Activated CD4-positive, alpha-beta T cell treated with anti-CD3 and anti-CD28 coated beads, Interleukin-2, amount 10 ng/mL, durations not matched to agents 24 days and 14 days (primary cell): ENCODE measurements at regions not wholly inside any gene's neighbourhood (a gene's known extent, or its start where the extent isn't known, plus 50 kb on each side); places are given as distances from the start of the nearest gene placed in this dataset.

ENCODE experiments used
- DNase-seq: peaks from one replicate; pipeline ENCODE4 v3.0.0; 2022
- H3K27ac Mint-ChIP-seq: one replicate; pipeline ENCODE4 v1.8.0; 2022; ENCODE audit warnings: mild to moderate bottlenecking, mixed read lengths
- H3K27me3 Mint-ChIP-seq: one replicate; pipeline ENCODE4 v1.8.0; 2022; ENCODE audit warnings: mixed read lengths
- H3K36me3 Mint-ChIP-seq: one replicate; pipeline ENCODE4 v1.8.0; 2022; ENCODE audit warnings: low read depth, mild to moderate bottlenecking, mixed read lengths
- H3K4me1 Mint-ChIP-seq: one replicate; pipeline ENCODE4 v1.8.0; 2021; ENCODE audit warnings: mixed read lengths
- H3K4me3 Mint-ChIP-seq: one replicate; pipeline ENCODE4 v1.8.0; 2022; ENCODE audit warnings: mild to moderate bottlenecking, moderate library complexity, mixed read lengths
- H3K9me3 Mint-ChIP-seq: one replicate; pipeline ENCODE4 v1.8.0; 2021; ENCODE audit warnings: mixed read lengths
- intact Hi-C: fragments of 100-400 bp; cut with micrococcal nuclease; formaldehyde crosslinking; loops from one replicate; pipeline ENCODE4 v1.15.1; 2023

- intact Hi-C loops, result no loop called here
- no peaks in the 10 kb centered on the region for H3K36me3 Mint-ChIP-seq
- peaks cover 3% of the 10 kb centered on the region for H3K9me3 Mint-ChIP-seq
These were observed 810.4 kb downstream of the DACH1 start for GRCh38 chr13:71056581-71056980.

GRCh38 chr13:71055644-71056043, 811.4 kb downstream of the DACH1 start:
- no peak for DNase-seq
- Mint-ChIP-seq H3K27ac (no peak overlapping the region), H3K27me3 (no peaks in the 10 kb centered on the region), H3K9me3 (peaks cover 3% of the 10 kb centered on the region), H3K4me1 (peaks cover 2% of the 10 kb centered on the region), H3K36me3 (no peaks in the 10 kb centered on the region), H3K4me3 (no peak overlapping the region)
- intact Hi-C loops, result no loop called here

More at GRCh38 chr13:71056581-71056980, 810.4 kb downstream of the DACH1 start:
- DNase-seq, result no peak
- H3K27me3 Mint-ChIP-seq, result no peaks in the 10 kb centered on the region
- no peak overlapping the region for H3K4me3 Mint-ChIP-seq
- H3K27ac Mint-ChIP-seq, result no peak overlapping the region
- peaks cover 2% of the 10 kb centered on the region for H3K4me1 Mint-ChIP-seq

- no peak for DNase-seq
- intact Hi-C loops, result no loop called here
- Mint-ChIP-seq H3K9me3 (peaks cover 3% of the 10 kb centered on the region), H3K36me3 (no peaks in the 10 kb centered on the region), H3K4me3 (no peak overlapping the region), H3K4me1 (peaks cover 2% of the 10 kb centered on the region), H3K27me3 (no peaks in the 10 kb centered on the region), H3K27ac (no peak overlapping the region)
These were observed 812.0 kb downstream of the DACH1 start for GRCh38 chr13:71055047-71055446.

DNA sequence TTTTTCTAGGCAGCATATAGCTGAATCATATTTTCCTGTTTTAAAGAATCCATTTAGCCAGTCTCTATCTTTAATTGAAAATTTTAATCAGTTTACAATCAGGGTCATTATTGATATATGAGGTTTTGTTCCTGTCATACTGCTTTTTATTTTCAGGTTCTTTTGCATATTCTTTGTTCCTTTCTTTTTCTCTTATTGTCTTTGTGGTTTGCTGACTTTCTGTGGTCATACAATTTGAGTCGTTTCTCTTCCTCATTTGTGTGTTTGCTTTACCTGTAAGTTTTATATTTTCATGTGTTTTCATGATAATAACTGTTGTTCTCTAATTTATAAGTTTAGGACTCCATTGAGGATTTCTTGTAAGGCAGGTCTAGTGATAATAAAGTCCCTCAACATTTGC, 812.6 kb downstream of the DACH1 start:
- Mint-ChIP-seq H3K9me3 (peaks cover 3% of the 10 kb centered on the region), H3K4me1 (peaks cover 2% of the 10 kb centered on the region), H3K36me3 (no peaks in the 10 kb centered on the region), H3K27ac (no peak overlapping the region), H3K27me3 (no peaks in the 10 kb centered on the region), H3K4me3 (no peak overlapping the region)
- intact Hi-C loops, result no loop called here
- DNase-seq, result no peak

DNA sequence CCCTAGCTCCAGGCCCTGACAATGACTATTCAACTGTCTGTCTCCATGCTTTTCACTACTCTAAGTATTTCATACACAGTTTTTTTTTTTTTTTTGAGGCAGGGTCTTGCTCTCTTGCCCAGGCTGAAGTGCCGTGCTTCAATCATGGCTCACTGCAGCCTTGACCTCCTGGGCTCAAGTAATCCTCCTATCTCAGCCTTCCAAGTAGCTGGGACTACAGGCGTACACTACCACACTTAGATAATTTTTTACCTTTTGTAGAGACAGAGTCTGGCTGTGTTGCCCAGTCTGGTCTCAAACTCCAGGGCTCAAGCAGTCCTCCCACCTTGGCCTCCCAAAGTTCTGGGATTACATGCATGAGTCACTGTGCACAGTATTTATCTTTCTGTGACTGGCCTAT, 815.4 kb downstream of the DACH1 start:
- peaks cover 3% of the 10 kb centered on the region for H3K9me3 Mint-ChIP-seq
- DNase-seq, result no peak

GRCh38 chr13:71046360-71047079, 820.5 kb downstream of the DACH1 start:
- DNase-seq, result no peak
- Mint-ChIP-seq H3K9me3 (no peaks in the 10 kb centered on the region), H3K27me3 (no peaks in the 10 kb centered on the region), H3K27ac (no peak overlapping the region), H3K4me1 (no peaks in the 10 kb centered on the region), H3K4me3 (no peak overlapping the region), H3K36me3 (no peaks in the 10 kb centered on the region)
- intact Hi-C loops, result no loop called here

More for the DNA sequence above, 815.4 kb downstream of the DACH1 start:
- H3K27me3 Mint-ChIP-seq, result no peaks in the 10 kb centered on the region
- H3K27ac Mint-ChIP-seq, result no peak overlapping the region
- intact Hi-C loops, result no loop called here
- H3K4me1 Mint-ChIP-seq, result peaks cover 2% of the 10 kb centered on the region
- no peaks in the 10 kb centered on the region for H3K36me3 Mint-ChIP-seq
- H3K4me3 Mint-ChIP-seq, result no peak overlapping the region

DNA sequence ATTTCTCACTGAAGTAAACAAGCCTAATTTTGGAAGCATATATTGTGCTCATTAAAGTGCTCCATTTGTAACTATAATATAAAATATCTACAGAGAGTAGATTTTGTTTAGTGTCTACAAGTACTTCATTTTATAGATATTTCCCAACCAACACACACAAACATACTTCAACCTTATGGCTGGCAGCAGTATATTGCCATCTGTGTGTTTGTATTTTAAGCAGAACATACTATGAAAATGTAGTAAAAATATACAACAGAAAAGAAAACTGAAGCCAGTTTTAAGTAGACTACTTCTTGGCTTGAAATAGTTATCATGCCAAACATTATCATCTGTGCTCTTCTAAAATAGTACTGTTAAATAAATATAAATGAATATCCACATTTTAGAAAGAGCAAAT, 821.9 kb downstream of the DACH1 start:
- Mint-ChIP-seq H3K27ac (no peak overlapping the region), H3K9me3 (no peaks in the 10 kb centered on the region), H3K36me3 (no peaks in the 10 kb centered on the region), H3K4me3 (no peak overlapping the region), H3K4me1 (no peaks in the 10 kb centered on the region), H3K27me3 (no peaks in the 10 kb centered on the region)
- no peak for DNase-seq
- intact Hi-C loops, result no loop called here

DNA sequence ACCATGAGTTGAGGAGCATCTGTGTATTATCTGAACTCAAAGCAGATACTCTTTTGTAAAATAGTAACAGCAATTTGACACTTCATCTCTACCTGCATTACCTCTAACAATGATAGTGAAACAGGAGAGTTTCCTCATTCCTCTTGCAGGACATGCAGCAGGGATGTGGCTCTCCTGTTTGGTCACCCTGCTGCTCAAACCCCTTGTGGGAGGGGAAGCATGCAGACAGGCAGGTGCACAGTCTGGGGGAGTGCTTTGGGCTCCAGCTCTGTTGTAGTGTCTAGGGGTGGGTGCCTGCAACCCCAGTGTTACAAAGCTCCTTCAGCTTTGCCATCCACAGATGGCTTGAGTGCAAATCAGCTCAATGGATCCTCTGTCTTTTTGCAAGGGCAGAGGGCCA, 827.6 kb downstream of the DACH1 start:
- no peak for DNase-seq
- H3K4me1 Mint-ChIP-seq, result no peaks in the 10 kb centered on the region
- no peak overlapping the region for H3K4me3 Mint-ChIP-seq
- intact Hi-C loops, result no loop called here
- no peak overlapping the region for H3K27ac Mint-ChIP-seq
- no peaks in the 10 kb centered on the region for H3K27me3 Mint-ChIP-seq
- H3K36me3 Mint-ChIP-seq, result no peaks in the 10 kb centered on the region
- H3K9me3 Mint-ChIP-seq, result no peaks in the 10 kb centered on the region

DNA sequence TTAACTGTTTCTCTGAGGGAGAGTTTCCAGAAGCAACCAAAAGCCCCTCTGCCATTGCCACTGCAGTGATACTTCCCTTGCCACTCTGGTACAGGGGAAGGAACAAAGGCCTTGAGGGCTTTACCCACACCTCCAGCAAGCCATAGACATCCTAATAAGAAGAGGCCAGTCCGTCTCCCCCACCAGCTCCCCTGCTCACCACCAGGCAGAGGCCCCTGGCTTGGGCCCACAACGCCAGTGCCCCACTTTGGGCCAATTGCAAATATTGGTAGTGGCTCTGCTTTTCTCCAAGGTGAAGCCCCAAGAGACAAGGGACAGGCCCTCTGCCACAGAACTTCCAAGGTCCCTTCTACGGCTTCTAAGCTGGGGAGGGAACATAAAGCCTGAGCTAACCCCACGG, 833.0 kb downstream of the DACH1 start:
- Mint-ChIP-seq H3K4me3 (no peak overlapping the region), H3K36me3 (no peaks in the 10 kb centered on the region), H3K9me3 (no peaks in the 10 kb centered on the region), H3K27me3 (no peaks in the 10 kb centered on the region), H3K4me1 (no peaks in the 10 kb centered on the region), H3K27ac (no peak overlapping the region)
- intact Hi-C loops, result no loop called here
- no peak for DNase-seq

- Mint-ChIP-seq H3K27ac (no peak overlapping the region), H3K36me3 (no peaks in the 10 kb centered on the region), H3K27me3 (no peaks in the 10 kb centered on the region), H3K4me1 (no peaks in the 10 kb centered on the region), H3K4me3 (no peak overlapping the region), H3K9me3 (no peaks in the 10 kb centered on the region)
- DNase-seq, result no peak
- intact Hi-C loops, result no loop called here
These were observed 834.0 kb downstream of the DACH1 start for GRCh38 chr13:71033026-71033425.

- Mint-ChIP-seq H3K36me3 (no peaks in the 10 kb centered on the region), H3K27ac (no peak overlapping the region), H3K27me3 (no peaks in the 10 kb centered on the region), H3K4me3 (no peak overlapping the region), H3K9me3 (no peaks in the 10 kb centered on the region), H3K4me1 (no peaks in the 10 kb centered on the region)
- intact Hi-C loops, result no loop called here
- DNase-seq, result no peak
These were observed 836.2 kb downstream of the DACH1 start for GRCh38 chr13:71030784-71031183.

- DNase-seq, result no peak
- no peaks in the 10 kb centered on the region for H3K9me3 Mint-ChIP-seq
- H3K27ac Mint-ChIP-seq, result no peak overlapping the region
- H3K27me3 Mint-ChIP-seq, result no peaks in the 10 kb centered on the region
- no peak overlapping the region for H3K4me3 Mint-ChIP-seq
- H3K4me1 Mint-ChIP-seq, result no peaks in the 10 kb centered on the region
- H3K36me3 Mint-ChIP-seq, result no peaks in the 10 kb centered on the region
- intact Hi-C loops, result no loop called here
These were observed 838.1 kb downstream of the DACH1 start for GRCh38 chr13:71028884-71029283.

GRCh38 chr13:71021825-71022422, 845.1 kb downstream of the DACH1 start:
- no peaks in the 10 kb centered on the region for H3K4me1 Mint-ChIP-seq
- no peak for DNase-seq
- no peaks in the 10 kb centered on the region for H3K36me3 Mint-ChIP-seq
- intact Hi-C loops, result no loop called here
- no peaks in the 10 kb centered on the region for H3K9me3 Mint-ChIP-seq
- H3K4me3 Mint-ChIP-seq, result no peak overlapping the region
- no peak overlapping the region for H3K27ac Mint-ChIP-seq
- H3K27me3 Mint-ChIP-seq, result no peaks in the 10 kb centered on the region

GRCh38 chr13:71018995-71019394, 848.0 kb downstream of the DACH1 start:
- no peak overlapping the region for H3K27ac Mint-ChIP-seq
- no peaks in the 10 kb centered on the region for H3K36me3 Mint-ChIP-seq
- no peaks in the 10 kb centered on the region for H3K4me1 Mint-ChIP-seq
- no peaks in the 10 kb centered on the region for H3K9me3 Mint-ChIP-seq
- no peaks in the 10 kb centered on the region for H3K27me3 Mint-ChIP-seq
- H3K4me3 Mint-ChIP-seq, result no peak overlapping the region
- DNase-seq, result no peak
- intact Hi-C loops, result no loop called here

GRCh38 chr13:71018544-71018943, 848.5 kb downstream of the DACH1 start:
- Mint-ChIP-seq H3K27ac (no peak overlapping the region), H3K9me3 (no peaks in the 10 kb centered on the region), H3K4me3 (no peak overlapping the region), H3K36me3 (no peaks in the 10 kb centered on the region), H3K4me1 (no peaks in the 10 kb centered on the region), H3K27me3 (no peaks in the 10 kb centered on the region)
- intact Hi-C loops, result no loop called here
- no peak for DNase-seq
